HG02588 (cell line): ENCODE measurements at regions not wholly inside any gene's neighbourhood (a gene's known extent, or its start where the extent isn't known, plus 50 kb on each side); places are given as distances from the start of the nearest gene placed in this dataset.
A peak's percentile ranks its signal among the peaks of the same experiment; 100 is the strongest.
"Not testable (repeated sequence)": the region's sequence is repeated elsewhere in the genome, so short reads cannot be mapped to it uniquely, and the experiment has no call there.

Experiments used
- ATAC-seq: cut with Tn5 transposase; IDR thresholded peaks from one replicate; pipeline ENCODE4 v1.9.1; 2021; ENCODE audit warnings: mild to moderate bottlenecking, moderate library complexity; ENCODE audit not compliant: unreplicated experiment

GRCh38 chr6:112457886-112458285 lies 110.8 kb downstream of the RFPL4B start:
- ATAC-seq: no peak

GRCh38 chr6:112459758-112460304 lies 112.7 kb downstream of the RFPL4B start:
- no peak for ATAC-seq

DNA sequence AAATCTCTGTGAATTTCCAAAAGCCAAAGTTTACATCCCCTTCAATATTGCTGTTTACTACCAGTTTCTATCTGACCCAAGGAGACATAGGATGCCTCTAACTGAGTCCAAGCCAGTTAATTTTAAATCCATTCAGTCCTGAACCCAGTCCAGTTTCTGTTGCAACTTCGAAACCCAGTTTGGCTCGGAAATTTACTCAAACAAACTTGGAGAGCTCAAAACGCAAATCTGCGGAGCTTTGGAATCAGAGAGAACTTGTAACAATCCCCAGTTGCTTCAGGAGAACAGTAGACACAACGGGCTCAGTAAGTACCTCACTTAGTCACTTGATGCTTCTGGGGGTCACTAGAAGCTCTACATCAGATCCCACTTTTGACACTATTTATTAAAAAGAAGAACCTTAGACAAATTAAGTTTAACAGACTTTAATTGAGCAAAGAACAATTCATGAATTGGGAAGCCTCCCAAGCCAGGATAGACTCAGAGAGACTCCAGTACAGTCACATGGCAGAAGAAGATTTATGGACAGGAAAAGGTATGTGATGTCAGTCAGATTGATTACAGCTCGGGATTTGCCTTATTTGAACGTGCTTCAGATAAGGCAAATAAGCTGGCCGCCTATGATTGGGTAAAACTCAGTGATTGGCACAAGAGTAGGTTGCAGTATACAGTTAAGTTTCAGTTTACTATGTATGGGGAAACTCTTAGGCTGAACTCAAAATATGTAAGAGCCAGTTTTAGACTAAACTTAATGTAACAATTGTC lies 118.0 kb downstream of the RFPL4B start:
- no peak for ATAC-seq

- ATAC-seq: peak; percentile 76
These were observed 119.4 kb downstream of the RFPL4B start for GRCh38 chr6:112466373-112467151.

GRCh38 chr6:112468359-112468758 lies 121.2 kb downstream of the RFPL4B start:
- ATAC-seq: no peak

GRCh38 chr6:112469306-112469705 lies 122.2 kb downstream of the RFPL4B start:
- ATAC-seq: no peak

- ATAC-seq: no peak
These were observed 123.2 kb downstream of the RFPL4B start for GRCh38 chr6:112470376-112470775.

GRCh38 chr6:112470950-112471349 lies 123.8 kb downstream of the RFPL4B start:
- no peak for ATAC-seq

GRCh38 chr6:112475083-112475482 lies 128.0 kb downstream of the RFPL4B start:
- no peak for ATAC-seq

GRCh38 chr6:112477125-112477524 lies 130.0 kb downstream of the RFPL4B start:
- no peak for ATAC-seq

DNA sequence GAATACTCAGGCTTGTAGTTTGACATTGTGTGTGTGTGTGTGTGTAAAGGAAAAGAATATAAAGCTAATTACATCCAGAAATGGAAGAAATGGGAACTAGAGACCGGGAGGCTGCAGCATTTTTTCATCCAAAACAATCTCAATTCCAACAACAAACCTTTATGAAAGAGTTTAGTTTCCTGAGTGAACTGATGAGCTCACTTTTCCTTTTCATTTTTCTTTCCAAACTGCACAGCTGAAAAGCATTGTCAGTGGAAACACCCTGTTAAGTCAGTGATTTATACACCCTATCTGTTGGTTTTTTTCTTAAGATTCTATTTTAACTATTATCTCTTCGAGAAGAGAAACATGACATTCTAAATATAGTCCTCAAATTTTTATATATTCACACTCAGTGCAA lies 130.9 kb downstream of the RFPL4B start:
- ATAC-seq: no peak

DNA sequence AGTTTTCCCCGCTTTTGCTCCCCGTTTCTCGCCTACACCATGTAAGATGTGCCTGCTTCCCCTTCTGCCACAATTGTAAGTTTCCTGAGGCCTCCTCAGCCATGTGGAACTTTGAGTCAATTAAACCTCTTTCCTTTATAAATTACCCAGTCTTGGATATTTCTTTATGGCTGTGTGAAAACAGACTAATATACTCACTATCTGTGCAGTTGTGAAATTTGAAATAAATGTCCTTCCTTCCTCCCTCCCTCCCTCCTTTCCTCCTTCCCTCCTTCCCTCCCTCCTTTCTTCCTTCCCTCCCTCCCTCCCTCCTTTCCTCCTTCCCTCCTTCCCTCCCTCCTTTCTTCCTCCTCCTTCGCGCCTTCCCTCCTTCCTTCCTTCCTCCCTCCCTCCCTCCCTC lies 132.8 kb downstream of the RFPL4B start:
- ATAC-seq: not testable (repeated sequence)

DNA sequence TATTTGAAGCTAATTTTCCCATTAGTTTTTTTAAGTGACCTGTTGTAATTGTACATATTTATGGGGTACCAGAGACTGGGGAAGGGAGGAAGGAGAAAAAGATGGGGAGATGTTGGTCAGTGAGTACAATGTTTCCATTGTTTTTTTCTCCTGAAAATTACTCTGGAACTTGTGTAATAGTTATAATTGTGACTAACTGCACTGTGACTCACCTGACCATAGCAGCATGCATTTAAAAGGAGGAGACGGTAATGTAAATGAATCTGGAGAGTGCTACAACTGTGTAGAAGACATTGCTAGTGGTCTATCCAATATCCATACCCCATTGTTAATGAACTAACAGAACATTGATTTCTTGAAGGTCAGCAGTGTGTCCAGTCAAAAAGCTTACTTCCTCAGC lies 133.4 kb downstream of the RFPL4B start:
- no peak for ATAC-seq

DNA sequence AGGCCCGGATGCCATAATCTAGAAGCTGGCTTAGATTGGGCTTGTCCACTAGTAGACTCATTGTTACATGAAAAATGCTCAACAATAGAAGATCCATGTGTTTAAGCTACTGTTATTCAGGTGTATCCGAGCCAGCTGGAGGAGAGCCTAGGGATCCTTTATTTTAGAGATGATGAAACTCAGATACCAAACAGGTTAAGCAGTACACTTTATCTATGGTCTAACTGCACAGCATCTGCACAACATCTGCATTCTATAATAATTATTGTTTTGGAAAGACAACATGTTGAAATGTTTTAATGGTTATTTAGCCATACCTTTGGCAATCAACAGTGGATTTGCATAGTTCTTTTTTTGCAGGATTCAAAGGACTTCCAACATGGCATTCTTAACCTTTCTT lies 134.1 kb downstream of the RFPL4B start:
- ATAC-seq: no peak

DNA sequence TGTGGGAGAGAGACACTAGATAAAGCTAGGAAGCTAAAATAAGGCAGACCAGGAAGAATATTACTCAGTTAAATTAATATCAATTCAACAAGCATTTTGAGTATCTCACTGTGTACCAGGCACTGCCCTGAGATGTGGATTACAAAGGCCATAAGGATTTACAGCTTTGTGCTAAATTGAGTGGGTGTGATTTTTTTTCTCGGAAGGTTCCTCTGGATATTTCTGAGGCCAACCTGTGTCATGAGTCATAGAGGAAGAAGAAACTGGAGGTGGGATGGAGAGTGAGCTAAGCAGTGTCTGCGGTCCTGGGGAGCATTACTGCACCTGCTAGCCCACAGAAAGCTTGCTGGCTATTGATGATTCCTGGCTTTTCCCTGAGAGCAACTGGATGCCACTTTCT lies 135.2 kb downstream of the RFPL4B start:
- ATAC-seq: no peak

DNA sequence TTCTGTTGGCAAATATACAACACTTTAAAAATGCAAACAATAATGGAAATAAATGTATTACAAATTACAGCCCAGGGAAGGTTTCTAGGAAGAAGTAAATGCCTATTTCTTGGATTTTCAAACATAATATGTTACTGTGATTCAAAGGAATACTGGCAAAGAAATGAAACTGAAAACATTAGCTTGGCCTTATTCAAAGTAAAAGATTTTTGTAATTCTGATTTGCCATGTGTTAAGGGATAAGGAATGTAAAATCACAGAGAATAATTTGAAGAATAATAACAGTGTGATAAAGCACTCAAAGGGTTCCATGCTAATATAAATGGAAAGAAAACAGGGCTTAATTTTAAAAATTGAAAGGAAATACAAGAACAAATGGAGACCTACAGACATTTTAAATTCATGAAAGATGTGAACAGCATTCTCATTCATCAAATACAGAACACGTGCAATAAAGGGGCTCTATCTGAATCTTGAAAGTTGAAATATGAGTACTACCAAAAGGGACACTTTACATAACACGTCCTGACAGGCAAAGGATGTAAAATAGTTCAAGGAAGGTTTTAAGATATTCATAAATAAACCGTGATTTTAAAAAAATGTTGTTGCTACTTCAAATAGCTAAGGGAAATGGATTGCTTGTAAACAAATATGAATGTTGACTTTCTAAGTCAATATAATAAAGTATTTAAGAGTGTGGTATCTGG lies 138.1 kb downstream of the RFPL4B start:
- ATAC-seq: no peak

- ATAC-seq: no peak
These were observed 138.7 kb downstream of the RFPL4B start for GRCh38 chr6:112485827-112486212.

DNA sequence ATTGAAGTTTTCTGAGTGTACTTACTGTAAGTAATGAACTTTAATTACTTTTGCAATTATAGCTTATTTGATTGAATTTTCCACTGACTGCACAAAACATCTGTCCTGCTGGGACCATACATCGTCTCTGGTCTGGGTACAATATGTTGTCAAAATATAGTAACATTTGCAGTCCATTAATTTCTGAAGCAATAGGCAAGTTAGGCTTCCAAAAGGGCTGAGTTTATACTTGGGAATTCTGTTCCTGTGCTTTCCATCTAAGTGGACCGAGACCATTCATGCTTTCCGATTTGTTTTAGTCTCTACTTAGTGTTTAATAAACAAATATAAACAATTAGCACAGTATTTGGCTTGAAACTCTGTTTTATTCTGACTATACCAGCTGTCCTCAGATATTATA lies 139.3 kb downstream of the RFPL4B start:
- ATAC-seq: no peak

GRCh38 chr6:112488238-112488637 lies 141.1 kb downstream of the RFPL4B start:
- ATAC-seq: no peak

DNA sequence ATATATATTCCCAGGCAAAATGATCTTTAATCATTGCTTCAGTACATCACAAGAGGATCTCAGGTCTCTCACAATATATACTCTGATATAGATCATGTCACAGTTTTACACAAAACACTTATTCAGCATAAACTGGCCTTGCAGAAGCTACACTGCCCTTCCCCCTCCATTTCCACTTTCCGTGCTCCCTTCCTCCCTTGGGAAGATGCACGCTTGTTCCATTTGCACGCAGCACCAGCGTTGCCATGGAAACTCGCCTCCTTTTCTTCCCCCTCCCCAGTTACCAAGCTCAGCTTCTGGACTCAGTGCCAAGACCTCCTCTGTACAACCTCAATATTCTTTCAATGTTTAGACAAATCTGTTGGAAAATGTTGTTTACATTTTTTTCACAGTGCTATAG lies 154.6 kb downstream of the RFPL4B start:
- ATAC-seq: no peak

GRCh38 chr6:112502351-112503090 lies 155.4 kb downstream of the RFPL4B start:
- ATAC-seq: no peak
